HFF-Myc (cell line): ENCODE measurements at regions not wholly inside any gene's neighbourhood (a gene's known extent, or its start where the extent isn't known, plus 50 kb on each side); places are given as distances from the start of the nearest gene placed in this dataset.

Experiments
- DNase-seq: peaks from one replicate; pipeline ENCODE4 v3.0.0-alpha.2; 2011; ENCODE audit warnings: low read depth; ENCODE audit errors: extremely low read depth
- H3K4me3 ChIP-seq: replicated peaks from 2 replicates; pipeline ENCODE4 v1.5.1; 2011; ENCODE audit warnings: low read depth, mild to moderate bottlenecking, control low read depth, low read length
- TF ChIP-seq, protein P1 (sequence below): IDR thresholded peaks from 2 replicates; pipeline ENCODE4 v1.5.1; 2012; ENCODE audit warnings: mild to moderate bottlenecking, low read depth, low read length, control low read depth; ENCODE audit errors: missing control alignments

DNA sequence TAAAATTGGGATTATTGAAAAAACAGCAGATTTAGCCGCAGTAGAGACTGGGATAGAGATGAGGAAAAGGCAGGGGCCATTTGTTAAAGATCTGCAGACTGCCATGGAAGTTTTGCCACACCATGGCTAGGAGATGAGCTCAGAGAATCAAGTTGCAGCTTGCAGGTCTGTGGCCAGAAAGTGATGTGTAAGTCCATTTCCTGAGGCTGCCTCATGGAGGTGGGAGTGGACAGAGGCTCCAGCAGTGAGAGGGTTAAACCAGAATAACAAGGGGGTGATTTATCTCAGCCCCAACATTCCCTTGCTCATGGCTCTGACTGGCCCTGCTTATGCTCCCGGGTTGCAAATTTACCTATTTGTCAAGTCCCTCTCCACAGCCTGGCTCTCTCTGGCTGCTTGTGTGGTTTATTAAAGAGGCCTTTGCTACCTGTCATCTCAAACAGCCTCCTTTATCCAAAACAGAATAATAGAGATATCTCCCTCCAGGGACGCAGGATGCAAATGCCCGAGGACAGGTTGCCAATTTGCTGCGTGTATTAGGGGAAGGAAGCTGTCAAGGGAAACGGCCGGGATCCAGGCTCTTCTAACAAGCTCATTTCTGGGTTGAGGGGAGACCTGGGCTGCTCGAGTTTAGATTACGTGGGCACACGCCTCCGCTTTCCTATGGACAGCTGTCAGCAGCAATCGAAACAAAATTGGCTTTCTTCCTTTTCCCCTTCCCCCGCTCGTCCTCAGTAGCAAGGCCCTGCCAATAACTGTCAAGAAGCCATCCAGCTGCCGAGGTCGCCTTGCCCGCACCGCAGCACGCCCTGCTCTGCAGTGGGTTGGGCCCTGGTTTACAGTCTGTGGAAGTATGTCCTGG, 72.8 kb upstream of the PITX1 start:
- H3K4me3 ChIP-seq: no peak overlapping the region
- TF ChIP-seq, protein P1, sequence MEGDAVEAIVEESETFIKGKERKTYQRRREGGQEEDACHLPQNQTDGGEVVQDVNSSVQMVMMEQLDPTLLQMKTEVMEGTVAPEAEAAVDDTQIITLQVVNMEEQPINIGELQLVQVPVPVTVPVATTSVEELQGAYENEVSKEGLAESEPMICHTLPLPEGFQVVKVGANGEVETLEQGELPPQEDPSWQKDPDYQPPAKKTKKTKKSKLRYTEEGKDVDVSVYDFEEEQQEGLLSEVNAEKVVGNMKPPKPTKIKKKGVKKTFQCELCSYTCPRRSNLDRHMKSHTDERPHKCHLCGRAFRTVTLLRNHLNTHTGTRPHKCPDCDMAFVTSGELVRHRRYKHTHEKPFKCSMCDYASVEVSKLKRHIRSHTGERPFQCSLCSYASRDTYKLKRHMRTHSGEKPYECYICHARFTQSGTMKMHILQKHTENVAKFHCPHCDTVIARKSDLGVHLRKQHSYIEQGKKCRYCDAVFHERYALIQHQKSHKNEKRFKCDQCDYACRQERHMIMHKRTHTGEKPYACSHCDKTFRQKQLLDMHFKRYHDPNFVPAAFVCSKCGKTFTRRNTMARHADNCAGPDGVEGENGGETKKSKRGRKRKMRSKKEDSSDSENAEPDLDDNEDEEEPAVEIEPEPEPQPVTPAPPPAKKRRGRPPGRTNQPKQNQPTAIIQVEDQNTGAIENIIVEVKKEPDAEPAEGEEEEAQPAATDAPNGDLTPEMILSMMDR: no peak
- DNase-seq: no peak

GRCh38 chr5:135106136-135106535, 72.1 kb upstream of the PITX1 start:
- TF ChIP-seq, protein P1: no peak
- no peak for DNase-seq
- H3K4me3 ChIP-seq: no peak overlapping the region

- DNase-seq: no peak
- TF ChIP-seq, protein P1: no peak
- H3K4me3 ChIP-seq: no peak overlapping the region
Measured at GRCh38 chr5:135105105-135105484, 71.1 kb upstream of the PITX1 start.

DNA sequence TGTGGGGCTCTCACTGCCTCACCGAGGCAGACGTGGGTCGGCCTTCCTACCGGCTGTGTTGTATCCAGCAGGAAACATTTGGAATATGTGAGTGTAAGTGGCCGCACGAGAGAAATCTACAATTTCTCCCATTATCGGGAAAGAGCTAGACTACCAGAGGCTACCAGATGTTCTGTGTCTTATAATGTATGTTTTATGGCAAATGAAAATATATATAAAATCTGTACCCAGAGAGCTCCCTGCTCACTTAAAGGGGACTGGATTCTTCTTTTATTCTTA, 69.5 kb upstream of the PITX1 start:
- no peak for DNase-seq
- H3K4me3 ChIP-seq: no peak overlapping the region
- TF ChIP-seq, protein P1: no peak

DNA sequence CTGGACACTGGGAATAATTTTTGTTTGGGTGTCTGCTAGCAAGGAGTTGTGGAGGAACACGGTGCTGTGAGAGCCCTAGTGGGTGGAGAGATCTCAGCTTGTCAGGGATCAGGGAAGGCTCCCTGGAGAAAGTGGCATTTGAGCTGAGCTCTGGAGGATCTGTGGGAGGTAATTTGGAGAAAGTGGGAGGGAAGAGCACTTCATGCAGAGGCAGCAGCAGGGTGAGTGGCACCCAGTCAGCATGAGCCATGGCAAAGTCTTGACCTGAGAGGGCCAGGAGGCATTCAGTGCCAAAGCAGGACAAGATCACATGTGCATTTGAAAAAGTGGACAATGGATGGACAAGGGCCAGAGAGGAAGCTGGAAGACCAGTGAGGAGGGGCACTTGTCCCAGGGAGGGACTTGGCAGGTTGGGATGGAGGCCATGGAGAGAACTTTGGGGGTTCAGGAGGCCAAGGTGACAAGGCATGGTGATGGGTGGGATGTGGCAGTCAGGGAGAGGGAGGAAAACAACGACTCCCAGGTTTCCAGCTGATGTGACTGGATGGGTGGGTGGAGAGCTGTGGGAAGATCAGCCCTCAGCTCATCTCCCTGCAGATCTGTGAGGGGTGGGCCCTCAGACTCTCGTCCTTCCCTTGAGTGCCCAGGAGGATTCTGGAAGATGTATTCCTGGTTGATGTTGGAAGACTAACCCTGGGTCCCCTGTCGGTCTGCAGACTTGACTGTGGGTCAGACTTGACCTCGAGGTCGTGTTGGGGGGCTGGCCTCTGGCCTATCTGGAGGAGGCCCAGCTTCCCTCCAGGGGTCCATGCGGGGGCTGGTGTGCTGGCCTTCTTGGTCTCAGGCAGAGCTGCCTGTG, 68.9 kb upstream of the PITX1 start:
- no peak for DNase-seq
- no peak overlapping the region for H3K4me3 ChIP-seq
- TF ChIP-seq, protein P1: no peak

- no peak overlapping the region for H3K4me3 ChIP-seq
- no peak for DNase-seq
- TF ChIP-seq, protein P1: no peak
Measured at GRCh38 chr5:135100431-135100830, 66.4 kb upstream of the PITX1 start.
